Activated CD4-positive, alpha-beta T cell treated with anti-CD3 and anti-CD28 coated beads for 36 hours (primary cell): ENCODE measurements at regions not wholly inside any gene's neighbourhood (a gene's known extent, or its start where the extent isn't known, plus 50 kb on each side); places are given as distances from the start of the nearest gene placed in this dataset.

Experiments used
- ATAC-seq: fragments of 200-7000 bp; cut with Tn5 transposase; one replicate; pipeline ENCODE4 v1.10.0; 2021; ENCODE audit warnings: mild to moderate bottlenecking, moderate library complexity
- CTCF ChIA-PET: fragments of 350-600 bp; sonication (Branson Sonifier 250); formaldehyde crosslinking; loops from one replicate; lab custom pipeline; 2021; ENCODE audit warnings: antibody characterized with exemption; lab: Charles Lee
- POLR2A ChIA-PET: fragments of 350-600 bp; sonication (Branson Sonifier 250); formaldehyde crosslinking; loops from one replicate; lab custom pipeline; 2021; ENCODE audit warnings: antibody characterized with exemption, inconsistent platforms; lab: Charles Lee
- DNase-seq: peaks from one replicate; pipeline ENCODE4 v3.0.0-alpha.2; 2020
- H3K27ac Mint-ChIP-seq: one replicate; pipeline ENCODE4 v1.8.0; 2021; ENCODE audit warnings: mixed read lengths
- H3K27me3 Mint-ChIP-seq: one replicate; pipeline ENCODE4 v1.8.0; 2021; ENCODE audit warnings: mixed read lengths
- H3K36me3 Mint-ChIP-seq: one replicate; pipeline ENCODE4 v1.8.0; 2021; ENCODE audit warnings: low read depth, mixed read lengths
- H3K4me1 Mint-ChIP-seq: one replicate; pipeline ENCODE4 v1.8.0; 2021; ENCODE audit warnings: mixed read lengths
- H3K4me3 Mint-ChIP-seq: one replicate; pipeline ENCODE4 v1.8.0; 2021; ENCODE audit warnings: mild to moderate bottlenecking, moderate library complexity, mixed read lengths
- H3K9me3 Mint-ChIP-seq: one replicate; pipeline ENCODE4 v1.8.0; 2021; ENCODE audit warnings: low read depth, mixed read lengths
- intact Hi-C, 2 experiments: fragments of 100-400 bp; cut with DNase I in 1 of 2; cut with micrococcal nuclease in 1 of 2; formaldehyde crosslinking; loops; one replicate each; pipeline versions ENCODE4 v1.14.2 to v1.15.1; 2022 to 2024; cut with DNase I, micrococcal nuclease

DNA sequence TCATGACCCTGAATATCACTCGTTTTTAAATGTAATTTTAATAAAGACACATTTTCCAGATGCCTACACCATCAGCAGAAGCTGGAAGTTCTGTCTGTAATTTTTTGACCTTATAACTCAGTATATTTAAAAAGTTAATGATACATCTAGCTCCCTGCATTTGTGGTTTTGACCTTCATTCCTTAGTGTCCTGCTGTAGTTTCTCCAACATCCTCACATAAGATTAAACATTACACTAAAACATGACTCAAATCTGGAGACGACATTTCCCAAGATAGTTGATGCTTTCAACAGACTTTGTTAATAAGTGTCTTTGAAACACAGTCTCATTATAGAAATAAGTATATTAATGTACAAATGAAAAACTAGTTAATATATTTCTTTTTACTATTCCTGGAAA, 363.1 kb downstream of the POM121L12 start:
- no peak for DNase-seq
- no peaks in the 10 kb centered on the region for H3K36me3 Mint-ChIP-seq
- CTCF ChIA-PET: interaction anchor here (0.8 kb wide), 1 partner anchor 16 kb away, joined by 3 read pairs; no protein-coding TSS in a partner anchor
- no peak overlapping the region for H3K27ac Mint-ChIP-seq
- peaks cover 14% of the 10 kb centered on the region for H3K9me3 Mint-ChIP-seq
- POLR2A ChIA-PET: no interaction called here
- no peak overlapping the region for H3K4me3 Mint-ChIP-seq
- intact Hi-C loops: no loop called here
- ATAC-seq: no peak
- H3K4me1 Mint-ChIP-seq: no peaks in the 10 kb centered on the region
- H3K27me3 Mint-ChIP-seq: no peaks in the 10 kb centered on the region

DNA sequence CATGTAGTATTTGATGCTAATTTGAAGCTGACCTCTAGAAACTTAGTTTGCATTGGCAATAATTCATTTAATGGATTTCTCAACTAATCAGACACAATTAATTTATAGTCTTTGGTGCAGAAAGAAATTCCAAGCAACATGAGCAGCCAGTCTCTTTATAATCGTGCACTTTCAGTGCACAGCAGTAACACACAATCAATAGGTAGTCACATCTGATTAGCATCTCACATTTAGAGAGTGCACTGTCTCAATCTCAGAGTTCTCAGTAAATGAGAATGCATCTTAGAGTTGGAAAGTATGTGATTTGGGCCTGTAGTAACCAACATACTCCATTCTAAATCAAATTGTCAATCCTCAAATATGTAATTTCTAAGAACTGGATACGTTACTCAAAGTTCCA, 377.6 kb downstream of the POM121L12 start:
- ChIA-PET CTCF (no interaction called here), POLR2A (no interaction called here)
- no peak for DNase-seq
- H3K9me3 Mint-ChIP-seq: peaks cover 22% of the 10 kb centered on the region
- no peak overlapping the region for H3K4me3 Mint-ChIP-seq
- no peak for ATAC-seq
- H3K4me1 Mint-ChIP-seq: no peaks in the 10 kb centered on the region
- no peak overlapping the region for H3K27ac Mint-ChIP-seq
- H3K27me3 Mint-ChIP-seq: no peaks in the 10 kb centered on the region
- intact Hi-C loops: no loop called here
- H3K36me3 Mint-ChIP-seq: no peaks in the 10 kb centered on the region

DNA sequence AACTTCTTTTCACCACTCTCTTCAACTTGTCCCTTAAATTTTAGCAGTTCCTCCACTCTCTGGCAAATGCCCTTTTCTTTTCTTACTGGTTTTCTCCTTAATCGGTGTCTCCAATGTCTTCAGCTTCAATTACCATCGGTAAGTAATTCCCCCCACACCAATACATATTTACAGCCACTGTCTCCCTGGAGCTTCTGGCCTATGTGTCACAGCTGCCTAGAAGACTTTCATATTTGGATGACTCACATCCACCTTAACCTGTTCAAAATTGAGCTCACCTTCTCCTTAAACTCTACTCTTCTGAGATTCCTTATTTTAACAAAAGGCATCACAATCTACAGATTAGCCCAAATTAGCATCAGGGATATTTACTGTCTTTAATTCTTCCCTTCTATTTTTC, 380.4 kb downstream of the POM121L12 start:
- H3K4me1 Mint-ChIP-seq: no peaks in the 10 kb centered on the region
- no peaks in the 10 kb centered on the region for H3K36me3 Mint-ChIP-seq
- DNase-seq: no peak
- no peaks in the 10 kb centered on the region for H3K27me3 Mint-ChIP-seq
- ChIA-PET POLR2A (no interaction called here), CTCF (no interaction called here)
- intact Hi-C loops: no loop called here
- no peak for ATAC-seq
- H3K9me3 Mint-ChIP-seq: peaks cover 26% of the 10 kb centered on the region
- no peak overlapping the region for H3K27ac Mint-ChIP-seq
- H3K4me3 Mint-ChIP-seq: no peak overlapping the region

DNA sequence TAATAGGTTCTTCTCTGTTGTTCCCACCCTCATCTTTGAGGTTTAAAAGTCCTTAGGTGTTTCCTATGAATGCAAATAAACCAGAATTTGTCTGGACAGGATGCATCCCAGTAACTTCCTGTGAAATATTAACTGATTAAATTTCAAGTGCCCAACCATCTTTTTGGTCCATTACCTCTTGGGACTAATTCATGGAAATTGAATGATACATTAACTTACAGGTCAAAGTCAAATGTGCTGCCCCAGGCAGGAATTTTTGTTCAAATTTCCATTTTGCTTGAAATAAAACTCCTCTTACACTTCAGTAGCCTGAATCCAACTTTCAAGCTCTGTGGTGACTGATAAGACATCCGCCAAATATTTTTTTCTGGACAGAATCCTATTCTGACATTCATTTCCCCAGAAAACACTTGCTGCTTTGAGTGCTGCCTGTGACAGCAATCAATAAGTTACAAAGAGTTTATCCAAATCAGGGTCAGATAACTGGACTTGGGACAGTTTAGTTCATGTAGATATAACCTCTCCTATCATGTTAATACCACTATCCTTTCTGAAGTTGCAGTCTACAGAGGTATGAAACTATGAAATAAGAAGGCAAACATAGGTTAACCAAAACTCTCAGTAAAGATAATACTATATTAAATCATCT, 383.5 kb downstream of the POM121L12 start:
- no peak for ATAC-seq

DNA sequence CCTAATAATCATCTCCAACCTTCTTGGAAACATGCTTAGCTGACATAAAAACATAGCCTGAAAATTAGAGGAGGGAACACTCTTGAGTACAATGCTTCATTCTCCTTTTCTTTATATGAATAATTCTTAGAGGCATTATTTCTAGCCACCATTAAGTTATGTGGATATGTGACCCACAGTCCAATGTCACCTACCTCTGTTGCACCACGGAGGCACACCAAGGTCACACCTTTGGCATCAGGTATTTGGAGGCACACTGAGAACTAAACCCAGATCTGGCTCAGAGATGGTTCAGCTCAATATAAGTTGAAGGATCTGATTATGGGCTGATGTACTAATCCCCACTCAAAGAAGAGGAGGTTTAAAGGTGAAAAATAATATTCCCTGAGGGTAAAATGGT, 385.1 kb downstream of the POM121L12 start:
- ChIA-PET CTCF (interaction anchor here (0.6 kb wide), 1 partner anchor 13 kb away, joined by 3 read pairs; no protein-coding TSS in a partner anchor), POLR2A (no interaction called here)
- Mint-ChIP-seq H3K27ac (no peak overlapping the region), H3K4me3 (no peak overlapping the region), H3K4me1 (no peaks in the 10 kb centered on the region), H3K9me3 (peaks cover 22% of the 10 kb centered on the region), H3K36me3 (no peaks in the 10 kb centered on the region), H3K27me3 (no peaks in the 10 kb centered on the region)
- ATAC-seq (no peak), DNase-seq (no peak)
- intact Hi-C loops: no loop called here

More for the DNA sequence above, 383.5 kb downstream of the POM121L12 start:
- ChIA-PET CTCF (no interaction called here), POLR2A (no interaction called here)
- Mint-ChIP-seq H3K36me3 (no peaks in the 10 kb centered on the region), H3K27ac (no peak overlapping the region), H3K9me3 (peaks cover 21% of the 10 kb centered on the region), H3K4me3 (no peak overlapping the region), H3K27me3 (no peaks in the 10 kb centered on the region), H3K4me1 (no peaks in the 10 kb centered on the region)
- intact Hi-C loops: no loop called here
- DNase-seq: no peak

DNA sequence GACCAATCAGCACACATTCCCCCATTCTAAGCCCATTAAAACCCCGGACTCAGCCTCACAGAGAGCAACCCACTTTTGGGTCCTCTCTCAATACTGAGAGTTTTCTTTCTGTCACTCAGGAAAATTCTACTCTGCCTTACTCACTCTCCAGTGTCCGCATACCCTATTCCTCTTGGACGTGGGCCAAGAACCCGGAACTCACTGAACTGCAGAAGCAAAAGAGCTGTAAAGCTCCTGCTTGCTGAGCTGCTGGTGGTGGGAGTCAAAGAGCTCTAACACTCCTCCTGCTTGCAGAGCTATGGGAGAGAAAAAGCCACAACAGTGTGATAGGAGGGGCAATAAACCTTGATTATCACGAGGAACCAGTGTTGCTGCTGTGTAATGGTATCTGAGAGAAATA, 386.9 kb downstream of the POM121L12 start:
- no peaks in the 10 kb centered on the region for H3K4me1 Mint-ChIP-seq
- DNase-seq (no peak), ATAC-seq (no peak)
- H3K9me3 Mint-ChIP-seq: peaks cover 12% of the 10 kb centered on the region
- ChIA-PET POLR2A (no interaction called here), CTCF (no interaction called here)
- no peaks in the 10 kb centered on the region for H3K36me3 Mint-ChIP-seq
- no peak overlapping the region for H3K4me3 Mint-ChIP-seq
- no peak overlapping the region for H3K27ac Mint-ChIP-seq
- H3K27me3 Mint-ChIP-seq: no peaks in the 10 kb centered on the region
- intact Hi-C loops: no loop called here

DNA sequence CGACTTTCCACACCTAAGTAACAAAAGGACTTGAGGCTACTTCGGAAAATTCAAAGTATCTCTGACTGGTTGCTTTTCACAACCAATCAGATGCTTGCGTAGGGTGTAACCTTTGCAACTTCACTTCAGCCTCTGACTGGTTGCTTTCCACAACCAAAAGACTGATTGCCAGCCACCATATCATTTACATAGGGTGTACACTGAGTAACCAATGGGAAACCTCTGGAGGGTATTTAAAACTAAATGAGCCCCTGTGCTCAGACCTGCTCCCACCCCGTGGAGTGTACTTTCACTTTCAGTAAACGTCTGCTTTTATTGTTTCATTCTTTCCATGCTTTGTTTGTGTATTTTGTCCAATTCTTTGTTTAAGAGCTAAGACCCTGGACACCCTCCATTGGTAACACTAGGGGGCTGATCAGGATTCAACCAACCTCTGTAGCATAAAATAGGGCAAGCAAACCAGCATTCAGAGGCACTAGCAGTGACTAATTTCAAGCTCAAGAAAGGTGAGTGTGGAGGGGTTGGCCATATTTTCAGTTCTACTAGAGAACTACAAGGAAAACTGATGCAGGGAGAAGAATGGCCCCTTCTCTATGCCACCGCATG, 390.8 kb downstream of the POM121L12 start:
- Mint-ChIP-seq H3K9me3 (peaks cover 17% of the 10 kb centered on the region), H3K4me3 (no peak overlapping the region), H3K36me3 (no peaks in the 10 kb centered on the region), H3K27me3 (no peaks in the 10 kb centered on the region), H3K27ac (no peak overlapping the region), H3K4me1 (no peaks in the 10 kb centered on the region)
- ChIA-PET POLR2A (no interaction called here), CTCF (no interaction called here)
- no peak for DNase-seq
- intact Hi-C loops: no loop called here
- ATAC-seq: no peak

DNA sequence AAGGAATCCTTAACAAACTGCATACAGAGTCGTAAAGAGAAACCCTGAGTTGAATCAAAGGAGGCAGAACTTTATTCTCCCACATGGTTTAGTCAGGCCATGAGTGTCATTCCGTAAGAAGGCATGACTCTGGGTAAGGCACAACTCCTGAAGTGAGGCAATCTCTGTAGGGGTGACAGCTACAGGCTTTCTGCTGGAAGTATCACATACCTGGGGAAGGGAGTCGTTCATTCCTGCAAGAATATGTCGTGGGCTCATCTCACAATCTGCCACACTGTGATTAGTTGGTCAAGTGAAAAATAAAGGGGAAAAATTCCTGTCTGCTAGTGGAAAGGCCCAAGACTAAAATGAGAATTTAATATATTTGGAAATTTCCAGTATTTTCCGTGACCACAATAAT, 392.6 kb downstream of the POM121L12 start:
- ChIA-PET POLR2A (no interaction called here), CTCF (no interaction called here)
- intact Hi-C loops: no loop called here
- DNase-seq (no peak), ATAC-seq (no peak)
- H3K4me1 Mint-ChIP-seq: no peaks in the 10 kb centered on the region
- H3K9me3 Mint-ChIP-seq: peaks cover 16% of the 10 kb centered on the region
- H3K27ac Mint-ChIP-seq: no peak overlapping the region
- H3K27me3 Mint-ChIP-seq: no peaks in the 10 kb centered on the region
- no peaks in the 10 kb centered on the region for H3K36me3 Mint-ChIP-seq
- H3K4me3 Mint-ChIP-seq: no peak overlapping the region

DNA sequence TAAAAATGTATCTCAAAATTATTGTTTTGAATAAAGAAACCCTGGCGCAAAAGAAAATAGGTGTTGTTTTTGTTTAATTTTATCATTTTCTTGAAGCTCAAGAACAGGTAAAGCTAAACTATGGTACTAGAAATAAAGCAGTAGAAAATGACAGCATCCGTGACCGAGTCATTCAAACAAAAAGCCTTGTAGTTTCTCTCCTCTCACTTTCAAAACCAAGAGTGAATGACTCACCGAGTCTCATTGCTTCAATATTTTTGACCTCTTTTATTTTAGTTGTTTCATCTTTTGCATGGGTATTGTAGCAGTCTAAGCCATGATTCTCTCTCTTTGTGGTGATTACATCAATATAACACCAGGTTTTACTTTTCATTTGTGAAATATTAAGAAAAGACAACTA, 396.5 kb downstream of the POM121L12 start:
- Mint-ChIP-seq H3K4me3 (no peak overlapping the region), H3K27me3 (no peaks in the 10 kb centered on the region), H3K4me1 (no peaks in the 10 kb centered on the region), H3K27ac (no peak overlapping the region), H3K9me3 (peaks cover 11% of the 10 kb centered on the region), H3K36me3 (no peaks in the 10 kb centered on the region)
- intact Hi-C loops: no loop called here
- POLR2A ChIA-PET: no interaction called here
- DNase-seq (no peak), ATAC-seq (no peak)
- CTCF ChIA-PET: no interaction called here

DNA sequence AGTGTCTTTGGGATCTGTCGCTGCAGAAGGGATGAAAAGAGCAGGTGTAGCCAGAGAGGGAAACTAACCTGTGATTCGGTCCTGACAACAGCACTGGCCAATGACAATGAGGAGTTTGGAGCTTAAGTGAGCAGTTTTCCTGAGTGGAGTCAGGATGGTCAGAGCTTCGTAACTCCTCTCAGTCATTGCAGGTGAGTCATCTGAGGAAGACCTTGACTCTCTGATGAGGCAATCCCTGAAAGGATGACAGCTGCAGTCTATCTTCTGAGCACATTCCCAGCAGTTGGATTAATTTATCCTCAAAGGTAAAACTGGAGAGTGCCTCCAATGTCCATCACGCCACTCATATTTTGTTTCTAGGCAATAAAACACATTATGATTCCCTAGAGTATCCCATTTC, 401.9 kb downstream of the POM121L12 start:
- CTCF ChIA-PET: no interaction called here
- Mint-ChIP-seq H3K36me3 (no peaks in the 10 kb centered on the region), H3K9me3 (peaks cover 4% of the 10 kb centered on the region), H3K4me3 (no peak overlapping the region), H3K27me3 (no peaks in the 10 kb centered on the region), H3K4me1 (no peaks in the 10 kb centered on the region), H3K27ac (no peak overlapping the region)
- POLR2A ChIA-PET: no interaction called here
- intact Hi-C loops: no loop called here
- no peak for ATAC-seq
- no peak for DNase-seq

DNA sequence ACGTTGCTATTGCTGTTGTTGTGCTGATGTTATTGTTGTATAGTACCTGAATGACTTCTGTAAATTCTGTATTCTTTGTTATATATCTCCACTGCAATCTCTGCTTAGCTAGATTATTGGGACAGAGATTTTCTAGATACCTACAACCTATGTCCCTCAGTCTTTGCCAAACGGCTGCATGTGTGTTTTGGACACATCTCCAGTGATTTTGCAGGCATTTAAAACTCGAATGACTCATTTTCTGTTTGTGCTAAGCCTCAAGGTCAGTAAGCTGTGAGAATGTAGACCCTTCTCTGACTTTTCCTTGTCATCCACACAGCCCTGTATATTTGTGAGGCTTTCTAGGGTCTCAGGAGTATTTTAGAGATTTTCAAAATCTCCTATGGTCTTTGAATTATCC, 410.7 kb downstream of the POM121L12 start:
- ChIA-PET POLR2A (no interaction called here), CTCF (no interaction called here)
- H3K27me3 Mint-ChIP-seq: no peaks in the 10 kb centered on the region
- H3K4me1 Mint-ChIP-seq: no peaks in the 10 kb centered on the region
- intact Hi-C loops: no loop called here
- H3K36me3 Mint-ChIP-seq: peaks cover 1% of the 10 kb centered on the region
- H3K4me3 Mint-ChIP-seq: no peak overlapping the region
- ATAC-seq (no peak), DNase-seq (no peak)
- H3K9me3 Mint-ChIP-seq: peaks cover 2% of the 10 kb centered on the region
- H3K27ac Mint-ChIP-seq: no peak overlapping the region

DNA sequence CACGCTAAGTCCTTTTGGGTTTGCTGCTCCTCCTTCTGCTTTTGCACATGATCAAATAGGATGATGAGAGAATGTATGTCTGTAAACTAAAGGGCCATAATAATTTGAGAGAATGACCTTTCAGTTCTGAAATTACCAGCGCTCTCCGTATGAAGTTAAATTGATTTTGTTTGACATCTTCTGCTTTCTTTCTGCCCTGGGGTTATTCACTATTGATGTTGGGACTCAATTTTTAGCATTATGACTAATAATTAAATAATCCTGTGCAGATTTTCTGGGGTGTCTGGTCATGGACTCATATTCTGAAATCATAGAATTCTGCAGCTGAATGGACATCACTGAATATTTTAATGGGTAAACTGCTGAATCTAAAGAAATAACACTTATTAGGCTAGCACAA, 423.2 kb downstream of the POM121L12 start:
- Mint-ChIP-seq H3K27ac (no peak overlapping the region), H3K36me3 (no peaks in the 10 kb centered on the region), H3K4me3 (no peak overlapping the region), H3K4me1 (no peaks in the 10 kb centered on the region), H3K9me3 (no peaks in the 10 kb centered on the region), H3K27me3 (no peaks in the 10 kb centered on the region)
- DNase-seq (no peak), ATAC-seq (no peak)
- intact Hi-C loops: no loop called here
- ChIA-PET CTCF (no interaction called here), POLR2A (no interaction called here)
